ENCODE measurements at regions not wholly inside any gene's neighbourhood (a gene's known extent, or its start where the extent isn't known, plus 50 kb on each side); places are given as distances from the start of the nearest gene placed in this dataset.

GRCh38 chr2:181828122-181828705, 63.3 kb upstream of the ITPRID2 start:
- Histone ChIP-seq H2AFZ (ENCODE audit: low read depth, low read length) (peak overlapping the region; percentile 1), H3K27me3 (ENCODE audit: control insufficient read depth in 2 of 2, insufficient read depth in 2 of 2, low read length in 2 of 2) (no peaks in the 10 kb centered on the region), H3K4me1 (ENCODE audit: control insufficient read depth, extremely low read depth, insufficient read depth, low read length) (no peaks in the 10 kb centered on the region), H3K4me3 (replicated peaks in 1 of 3; ENCODE audit: insufficient read depth in 1 of 3, low read depth in 1 of 3, low read length in 3 of 3) (no peak overlapping the region), H3K9me3 (replicated peaks; ENCODE audit: control insufficient read depth, insufficient read depth, low read length) (no peaks in the 10 kb centered on the region), H3K27ac (ENCODE audit: insufficient read depth, low read depth, low read length) (no peak overlapping the region), H3K4me2 (ENCODE audit: insufficient read depth, low read length) (no peak overlapping the region), H3K79me2 (ENCODE audit: control insufficient read depth, insufficient read depth, low read length) (no peaks in the 10 kb centered on the region), H3K9ac (replicated peaks; ENCODE audit: extremely low read depth, insufficient read depth, low read length) (no peak overlapping the region), H3K9me1 (replicated peaks; ENCODE audit: control insufficient read depth, extremely low read depth, insufficient read depth, low read length) (no peaks in the 10 kb centered on the region), H3K36me3 (ENCODE audit: control insufficient read depth in 2 of 2, extremely low read depth in 1 of 2, insufficient read depth in 2 of 2, low read length in 2 of 2) (no peaks in the 10 kb centered on the region), H4K20me1 (replicated peaks; ENCODE audit: control insufficient read depth, extremely low read depth, insufficient read depth, low read length) (no peaks in the 10 kb centered on the region)
- dilution Hi-C loops (cut with MboI; ENCODE audit: extremely low pct_ligation_motif_present, low sequenced_read_pairs) = no loop called here
- POLR2A ChIA-PET = no interaction called here
- intact Hi-C loops (cut with micrococcal nuclease) = no loop called here
- TF ChIP-seq POLR2AphosphoS5 (IDR thresholded peaks at IDR 0.05; ENCODE audit: insufficient read depth, low read depth, low read length) = no peak
- TF ChIP-seq GATA2 (IDR thresholded peaks at IDR 0.05; ENCODE audit: insufficient read depth, insufficient read length, low read depth, low read length) = peak; percentile 73
- CTCF ChIA-PET = no interaction called here
- peak; percentile 21 for FAIRE-seq
- no peak for DNase-seq (ENCODE audit: low read depth, low spot score)
- no TSS peak for BruUV-seq (replicated peaks)

- no peak overlapping the region for H3K27ac ChIP-seq (ENCODE audit: insufficient read depth, low read depth, low read length)
- H3K9ac ChIP-seq (replicated peaks; ENCODE audit: extremely low read depth, insufficient read depth, low read length) = no peak overlapping the region
- H3K4me3 ChIP-seq (replicated peaks in 1 of 3; ENCODE audit: insufficient read depth in 1 of 3, low read depth in 1 of 3, low read length in 3 of 3) = no peak overlapping the region
- TF ChIP-seq POLR2A (IDR thresholded peaks at IDR 0.05; ENCODE audit: low read depth, low read length) (no peak), POLR2AphosphoS5 (IDR thresholded peaks at IDR 0.05; ENCODE audit: insufficient read depth, low read depth, low read length) (no peak), FOS (IDR thresholded peaks at IDR 0.05; ENCODE audit: borderline replicate concordance, insufficient read depth, low read length) (no peak), JUN (IDR thresholded peaks at IDR 0.05; ENCODE audit: borderline replicate concordance, insufficient read depth, insufficient read length, low read depth) (no peak), MYC (IDR thresholded peaks at IDR 0.05; ENCODE audit: low read depth, low read length) (no peak), CTCF (IDR thresholded peaks at IDR 0.05; ENCODE audit: extremely low read depth in 1 of 2, insufficient read depth in 1 of 2, low read depth in 1 of 2, low read length in 2 of 2) (no peak), MAX (IDR thresholded peaks at IDR 0.05; ENCODE audit: insufficient read depth, insufficient read length) (no peak), EZH2 (IDR thresholded peaks at IDR 0.05; ENCODE audit: borderline replicate concordance, low read depth, low read length, severe bottlenecking) (no peak), GATA2 (IDR thresholded peaks at IDR 0.05; ENCODE audit: insufficient read depth, insufficient read length, low read depth, low read length) (no peak)
- no peaks in the 10 kb centered on the region for H4K20me1 ChIP-seq (replicated peaks; ENCODE audit: control insufficient read depth, extremely low read depth, insufficient read depth, low read length)
- no TSS peak for BruUV-seq (replicated peaks)
- no peak overlapping the region for H2AFZ ChIP-seq (ENCODE audit: low read depth, low read length)
- dilution Hi-C loops (cut with MboI; ENCODE audit: extremely low pct_ligation_motif_present, low sequenced_read_pairs) (no loop called here), intact Hi-C loops (cut with micrococcal nuclease) (no loop called here)
- H3K9me1 ChIP-seq (replicated peaks; ENCODE audit: control insufficient read depth, extremely low read depth, insufficient read depth, low read length) = no peaks in the 10 kb centered on the region
- no peaks in the 10 kb centered on the region for H3K4me1 ChIP-seq (ENCODE audit: control insufficient read depth, extremely low read depth, insufficient read depth, low read length)
- H3K4me2 ChIP-seq (ENCODE audit: insufficient read depth, low read length) = no peak overlapping the region
- H3K9me3 ChIP-seq (replicated peaks; ENCODE audit: control insufficient read depth, insufficient read depth, low read length) = no peaks in the 10 kb centered on the region
- ChIA-PET CTCF (no interaction called here), POLR2A (no interaction called here)
- FAIRE-seq (no peak), DNase-seq (ENCODE audit: low read depth, low spot score) (no peak)
- H3K36me3 ChIP-seq (ENCODE audit: control insufficient read depth in 2 of 2, extremely low read depth in 1 of 2, insufficient read depth in 2 of 2, low read length in 2 of 2) = no peaks in the 10 kb centered on the region
- H3K79me2 ChIP-seq (ENCODE audit: control insufficient read depth, insufficient read depth, low read length) = no peaks in the 10 kb centered on the region
- no peaks in the 10 kb centered on the region for H3K27me3 ChIP-seq (ENCODE audit: control insufficient read depth in 2 of 2, insufficient read depth in 2 of 2, low read length in 2 of 2)
These were observed 62.3 kb upstream of the ITPRID2 start for GRCh38 chr2:181829230-181829629.

Measured in endothelial cell of umbilical vein (primary cell).